Upper lobe of left lung (tissue), 6 donors: ENCODE measurements at regions not wholly inside any gene's neighbourhood (a gene's known extent, or its start where the extent isn't known, plus 50 kb on each side); places are given as distances from the start of the nearest gene placed in this dataset.
A peak's percentile ranks its signal among the peaks of the same experiment; 100 is the strongest.

Experiments
- ATAC-seq, 2 donors: fragments of 200-7000 bp; cut with Tn5 transposase; one replicate each; pipeline ENCODE4 v1.9.1; 2022; ENCODE audit warnings: mild to moderate bottlenecking in 2 of 2, moderate library complexity in 2 of 2; ENCODE audit not compliant: low FRiP score in 2 of 2
- DNase-seq, 2 donors: peaks; one replicate each; pipeline ENCODE4 v3.0.0-alpha.2; 2019 to 2020
- H3K27ac ChIP-seq, 4 donors: fragments of 200-600 bp; sonication (generic); one replicate each; pipeline ENCODE4 v1.5.1; 2016 to 2019
- H3K27me3 ChIP-seq, 4 donors: fragments of 200-600 bp; sonication (generic); one replicate each; pipeline ENCODE4 v1.5.1; 2017 to 2019
- H3K36me3 ChIP-seq, 4 donors: fragments of 200-600 bp; sonication (generic); one replicate each; pipeline ENCODE4 v1.5.1; 2016 to 2019
- H3K4me1 ChIP-seq, 4 donors: fragments of 200-600 bp; sonication (generic); one replicate each; pipeline ENCODE4 v1.5.1; 2018 to 2019
- H3K4me3 ChIP-seq, 4 donors: fragments of 200-600 bp; sonication (generic); one replicate each; pipeline ENCODE4 v1.5.1; 2017 to 2019; ENCODE audit warnings: mild to moderate bottlenecking in 2 of 4, moderate library complexity in 1 of 4
- H3K9me3 ChIP-seq, 4 donors: fragments of 200-600 bp; sonication (generic); one replicate each; pipeline ENCODE4 v1.5.1; 2018 to 2019
- CTCF ChIP-seq, 6 experiments: fragments of 450-650 bp in 4 of 6; fragments of 200-600 bp in 2 of 6; sonication (generic) in 2 of 6; IDR thresholded peaks; one replicate each; pipeline ENCODE4 v1.5.1; 2016 to 2019; ENCODE audit warnings: antibody characterized with exemption in 6 of 6
- EP300 ChIP-seq, 4 donors: sonication (generic); formaldehyde crosslinking; IDR thresholded peaks; one replicate each; pipeline ENCODE4 v1.5.1; 2017; ENCODE audit warnings: antibody characterized with exemption in 4 of 4, control low read depth in 2 of 4
- POLR2A ChIP-seq, 4 donors: fragments of 450-650 bp; IDR thresholded peaks; one replicate each; pipeline ENCODE4 v1.5.1; 2016 to 2017; ENCODE audit warnings: antibody characterized with exemption in 4 of 4, mild to moderate bottlenecking in 2 of 4
- POLR2AphosphoS5 ChIP-seq, 2 donors: sonication (generic); formaldehyde crosslinking; IDR thresholded peaks; one replicate each; pipeline ENCODE4 v1.5.1; 2017; ENCODE audit warnings: antibody characterized with exemption in 2 of 2
- WGBS, 2 donors: methylation state at CpG; one replicate each; pipeline ENCODE4 v1.1.5; 2017 to 2018; 5-methylcytosine and 5-hydroxymethylcytosine counted together
- donor health status: DM: no; HTN: no; CAD: no; lungs with moderate emphysema.
- donor health status: DM: no; HTN: yes; CAD: no; lungs with severe emphysema.

GRCh38 chr5:143564417-143564816 lies 160.9 kb upstream of the NR3C1 start:
- DNase-seq (no peak), ATAC-seq (peak in 1 of 2 donors; percentile 34)
- Histone ChIP-seq H3K36me3 (no peaks in the 10 kb centered on the region), H3K27me3 (no peaks in the 10 kb centered on the region), H3K4me3 (no peak overlapping the region), H3K27ac (no peak overlapping the region), H3K4me1 (peaks cover 0 to 4% (median 0%) of the 10 kb centered on the region in 4 donors), H3K9me3 (no peaks in the 10 kb centered on the region)
- no peak for TF ChIP-seq POLR2A (IDR thresholded peaks at IDR 0.05)
- TF ChIP-seq EP300 (IDR thresholded peaks at IDR 0.05), result no peak
- TF ChIP-seq POLR2AphosphoS5 (IDR thresholded peaks at IDR 0.05), result no peak
- TF ChIP-seq CTCF (IDR thresholded peaks at IDR 0.05), result no peak

GRCh38 chr5:143562935-143563334 lies 159.4 kb upstream of the NR3C1 start:
- Histone ChIP-seq H3K4me1 (peaks cover 0 to 4% (median 0%) of the 10 kb centered on the region in 4 donors), H3K9me3 (no peaks in the 10 kb centered on the region), H3K36me3 (no peaks in the 10 kb centered on the region), H3K4me3 (no peak overlapping the region), H3K27me3 (no peaks in the 10 kb centered on the region), H3K27ac (peak overlapping the region in 3 of 4 donors; percentile 12 to 55 (median 16))
- TF ChIP-seq EP300 (IDR thresholded peaks at IDR 0.05) (peak in 2 of 4 donors; percentile 69 to 85), POLR2AphosphoS5 (IDR thresholded peaks at IDR 0.05) (no peak)
- WGBS, 2 donors, result 35 to 37% methylated on average over 4 of the region's 4 CpGs
- ATAC-seq (peak; percentile 59 to 91), DNase-seq (peak in 1 of 2 donors; percentile 64)

- no peak for ATAC-seq
- DNase-seq, result peak in 1 of 2 donors; percentile 67
- Histone ChIP-seq H3K27ac (peak overlapping the region in 1 of 4 donors; percentile 19), H3K36me3 (no peaks in the 10 kb centered on the region), H3K4me3 (no peak overlapping the region), H3K4me1 (peaks cover 0 to 12% (median 3%) of the 10 kb centered on the region in 4 donors), H3K27me3 (no peaks in the 10 kb centered on the region), H3K9me3 (no peaks in the 10 kb centered on the region)
- 74 to 82% methylated on average over 4 of the region's 4 CpGs for WGBS, 2 donors
- TF ChIP-seq EP300 (IDR thresholded peaks at IDR 0.05), result peak in 1 of 4 donors; percentile 20
- no peak for TF ChIP-seq POLR2A (IDR thresholded peaks at IDR 0.05)
- TF ChIP-seq POLR2AphosphoS5 (IDR thresholded peaks at IDR 0.05), result no peak
- no peak for TF ChIP-seq CTCF (IDR thresholded peaks at IDR 0.05)
Observed at GRCh38 chr5:143561219-143561618, 157.7 kb upstream of the NR3C1 start.

- Histone ChIP-seq H3K27ac (no peak overlapping the region), H3K9me3 (no peaks in the 10 kb centered on the region), H3K4me3 (no peak overlapping the region), H3K36me3 (no peaks in the 10 kb centered on the region), H3K4me1 (peaks cover 0 to 12% (median 3%) of the 10 kb centered on the region in 4 donors), H3K27me3 (no peaks in the 10 kb centered on the region)
- no peak for ATAC-seq
- TF ChIP-seq CTCF (IDR thresholded peaks at IDR 0.05), result no peak
- no peak for TF ChIP-seq POLR2A (IDR thresholded peaks at IDR 0.05)
- TF ChIP-seq EP300 (IDR thresholded peaks at IDR 0.05), result no peak
- TF ChIP-seq POLR2AphosphoS5 (IDR thresholded peaks at IDR 0.05), result no peak
- 76 to 82% methylated on average over 1 of the region's 1 CpG for WGBS, 2 donors
- DNase-seq, result no peak
Observed at GRCh38 chr5:143560378-143560777, 156.9 kb upstream of the NR3C1 start.

- ATAC-seq (no peak), DNase-seq (no peak)
- no peaks in the 10 kb centered on the region for H3K9me3 ChIP-seq
- WGBS, 2 donors, result 88 to 96% methylated on average over 1 of the region's 1 CpG
- peaks cover 0 to 12% (median 5%) of the 10 kb centered on the region in 4 donors for H3K4me1 ChIP-seq
- H3K27ac ChIP-seq, result no peak overlapping the region
- no peak overlapping the region for H3K4me3 ChIP-seq
- TF ChIP-seq CTCF (IDR thresholded peaks at IDR 0.05) (no peak), EP300 (IDR thresholded peaks at IDR 0.05) (no peak), POLR2A (IDR thresholded peaks at IDR 0.05) (no peak), POLR2AphosphoS5 (IDR thresholded peaks at IDR 0.05) (no peak)
- no peaks in the 10 kb centered on the region for H3K27me3 ChIP-seq
- H3K36me3 ChIP-seq, result no peaks in the 10 kb centered on the region
Observed at GRCh38 chr5:143559586-143560109, 156.2 kb upstream of the NR3C1 start.
